ENCODE measurements at regions not wholly inside any gene's neighbourhood (a gene's known extent, or its start where the extent isn't known, plus 50 kb on each side); places are given as distances from the start of the nearest gene placed in this dataset.

DNA sequence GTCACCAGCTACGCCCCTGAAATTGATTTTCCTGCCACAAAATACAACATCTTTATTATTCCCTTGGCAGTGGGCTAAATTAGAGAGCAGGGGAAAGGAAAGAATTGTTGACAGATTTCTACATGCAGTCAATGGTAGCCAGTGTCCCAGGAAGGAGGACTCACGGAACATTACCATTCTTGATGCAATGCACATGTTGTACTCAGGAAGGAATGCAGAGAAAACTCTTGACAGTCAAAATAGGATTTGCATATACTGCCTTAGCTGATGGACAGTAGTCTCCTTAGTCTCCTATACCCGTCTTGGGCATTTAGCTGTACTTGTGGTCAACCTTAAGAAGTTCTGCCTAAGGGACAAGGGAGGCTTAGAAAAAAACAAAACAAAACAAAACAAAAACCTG, 158.0 kb upstream of the GYPA start:
- Histone ChIP-seq H3K27me3 (ENCODE audit: control insufficient read depth, insufficient read depth, low read length) (no peaks in the 10 kb centered on the region), H3K4me1 (ENCODE audit: control insufficient read depth, insufficient read depth, low read length) (no peaks in the 10 kb centered on the region), H3K27ac (ENCODE audit: low read length) (no peak overlapping the region), H3K4me3 (ENCODE audit: low read depth in 2 of 2, low read length in 2 of 2) (no peak overlapping the region), H3K9me3 (ENCODE audit: control insufficient read depth, insufficient read depth, low read depth, low read length) (no peaks in the 10 kb centered on the region), H3K36me3 (ENCODE audit: control insufficient read depth, insufficient read depth, low read length) (no peaks in the 10 kb centered on the region)
- BruUV-seq (replicated peaks), result no TSS peak
- in situ Hi-C loops (cut with HindIII; ENCODE audit: low pct_unique_long_range_greater_than_20kb, low sequenced_read_pairs), result no loop called here
- ATAC-seq (no peak), DNase-seq (ENCODE audit: low read depth, low spot score) (no peak)
- POLR2A ChIA-PET, result no interaction called here
- intact Hi-C loops (cut with micrococcal nuclease; ENCODE audit: unreplicated experiment), result no loop called here
- TF ChIP-seq, protein P1, sequence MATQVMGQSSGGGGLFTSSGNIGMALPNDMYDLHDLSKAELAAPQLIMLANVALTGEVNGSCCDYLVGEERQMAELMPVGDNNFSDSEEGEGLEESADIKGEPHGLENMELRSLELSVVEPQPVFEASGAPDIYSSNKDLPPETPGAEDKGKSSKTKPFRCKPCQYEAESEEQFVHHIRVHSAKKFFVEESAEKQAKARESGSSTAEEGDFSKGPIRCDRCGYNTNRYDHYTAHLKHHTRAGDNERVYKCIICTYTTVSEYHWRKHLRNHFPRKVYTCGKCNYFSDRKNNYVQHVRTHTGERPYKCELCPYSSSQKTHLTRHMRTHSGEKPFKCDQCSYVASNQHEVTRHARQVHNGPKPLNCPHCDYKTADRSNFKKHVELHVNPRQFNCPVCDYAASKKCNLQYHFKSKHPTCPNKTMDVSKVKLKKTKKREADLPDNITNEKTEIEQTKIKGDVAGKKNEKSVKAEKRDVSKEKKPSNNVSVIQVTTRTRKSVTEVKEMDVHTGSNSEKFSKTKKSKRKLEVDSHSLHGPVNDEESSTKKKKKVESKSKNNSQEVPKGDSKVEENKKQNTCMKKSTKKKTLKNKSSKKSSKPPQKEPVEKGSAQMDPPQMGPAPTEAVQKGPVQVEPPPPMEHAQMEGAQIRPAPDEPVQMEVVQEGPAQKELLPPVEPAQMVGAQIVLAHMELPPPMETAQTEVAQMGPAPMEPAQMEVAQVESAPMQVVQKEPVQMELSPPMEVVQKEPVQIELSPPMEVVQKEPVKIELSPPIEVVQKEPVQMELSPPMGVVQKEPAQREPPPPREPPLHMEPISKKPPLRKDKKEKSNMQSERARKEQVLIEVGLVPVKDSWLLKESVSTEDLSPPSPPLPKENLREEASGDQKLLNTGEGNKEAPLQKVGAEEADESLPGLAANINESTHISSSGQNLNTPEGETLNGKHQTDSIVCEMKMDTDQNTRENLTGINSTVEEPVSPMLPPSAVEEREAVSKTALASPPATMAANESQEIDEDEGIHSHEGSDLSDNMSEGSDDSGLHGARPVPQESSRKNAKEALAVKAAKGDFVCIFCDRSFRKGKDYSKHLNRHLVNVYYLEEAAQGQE (IDR thresholded peaks at IDR 0.05; ENCODE audit: insufficient read depth in 1 of 2, low read depth in 2 of 2, low read length in 1 of 2), result no peak
- TF ChIP-seq SIN3A (IDR thresholded peaks at IDR 0.05; ENCODE audit: borderline replicate concordance, insufficient read depth, low read depth, low read length) (no peak), POLR2AphosphoS5 (IDR thresholded peaks at IDR 0.05; ENCODE audit: low read depth, low read length) (no peak), TCF7L2 (IDR thresholded peaks at IDR 0.05; ENCODE audit: low read depth, low read length) (no peak)
- TF ChIP-seq, protein P2, sequence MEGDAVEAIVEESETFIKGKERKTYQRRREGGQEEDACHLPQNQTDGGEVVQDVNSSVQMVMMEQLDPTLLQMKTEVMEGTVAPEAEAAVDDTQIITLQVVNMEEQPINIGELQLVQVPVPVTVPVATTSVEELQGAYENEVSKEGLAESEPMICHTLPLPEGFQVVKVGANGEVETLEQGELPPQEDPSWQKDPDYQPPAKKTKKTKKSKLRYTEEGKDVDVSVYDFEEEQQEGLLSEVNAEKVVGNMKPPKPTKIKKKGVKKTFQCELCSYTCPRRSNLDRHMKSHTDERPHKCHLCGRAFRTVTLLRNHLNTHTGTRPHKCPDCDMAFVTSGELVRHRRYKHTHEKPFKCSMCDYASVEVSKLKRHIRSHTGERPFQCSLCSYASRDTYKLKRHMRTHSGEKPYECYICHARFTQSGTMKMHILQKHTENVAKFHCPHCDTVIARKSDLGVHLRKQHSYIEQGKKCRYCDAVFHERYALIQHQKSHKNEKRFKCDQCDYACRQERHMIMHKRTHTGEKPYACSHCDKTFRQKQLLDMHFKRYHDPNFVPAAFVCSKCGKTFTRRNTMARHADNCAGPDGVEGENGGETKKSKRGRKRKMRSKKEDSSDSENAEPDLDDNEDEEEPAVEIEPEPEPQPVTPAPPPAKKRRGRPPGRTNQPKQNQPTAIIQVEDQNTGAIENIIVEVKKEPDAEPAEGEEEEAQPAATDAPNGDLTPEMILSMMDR (IDR thresholded peaks at IDR 0.05), result no peak
- CTCF ChIA-PET, result no interaction called here

DNA sequence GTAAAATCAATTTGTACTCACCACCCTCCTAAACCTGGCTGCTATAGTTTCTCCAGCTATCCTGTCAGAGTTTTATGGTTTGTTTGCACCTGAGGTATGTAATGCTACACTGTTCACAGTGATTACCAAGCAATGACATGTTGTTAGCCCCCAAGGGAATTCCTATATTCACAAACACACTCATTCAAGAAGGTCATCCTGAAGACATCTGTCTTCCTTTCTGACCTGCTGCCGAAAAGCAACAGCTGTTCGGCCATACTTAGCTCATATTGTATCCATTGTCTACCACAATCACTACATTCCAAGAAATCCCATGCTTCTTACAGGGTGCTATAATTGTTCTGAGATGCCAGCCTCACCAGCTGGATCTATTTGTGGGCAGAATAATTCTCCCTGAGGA, 160.1 kb upstream of the GYPA start:
- TF ChIP-seq, protein P2 (IDR thresholded peaks at IDR 0.05), result no peak
- TF ChIP-seq POLR2AphosphoS5 (IDR thresholded peaks at IDR 0.05; ENCODE audit: low read depth, low read length), result no peak
- TF ChIP-seq SIN3A (IDR thresholded peaks at IDR 0.05; ENCODE audit: borderline replicate concordance, insufficient read depth, low read depth, low read length), result no peak
- TF ChIP-seq, protein P1 (IDR thresholded peaks at IDR 0.05; ENCODE audit: insufficient read depth in 1 of 2, low read depth in 2 of 2, low read length in 1 of 2), result no peak
- no peak for TF ChIP-seq TCF7L2 (IDR thresholded peaks at IDR 0.05; ENCODE audit: low read depth, low read length)
- Histone ChIP-seq H3K36me3 (ENCODE audit: control insufficient read depth, insufficient read depth, low read length) (no peaks in the 10 kb centered on the region), H3K4me1 (ENCODE audit: control insufficient read depth, insufficient read depth, low read length) (no peaks in the 10 kb centered on the region), H3K4me3 (ENCODE audit: low read depth in 2 of 2, low read length in 2 of 2) (no peak overlapping the region), H3K27ac (ENCODE audit: low read length) (no peak overlapping the region), H3K27me3 (ENCODE audit: control insufficient read depth, insufficient read depth, low read length) (no peaks in the 10 kb centered on the region), H3K9me3 (ENCODE audit: control insufficient read depth, insufficient read depth, low read depth, low read length) (no peaks in the 10 kb centered on the region)
- in situ Hi-C loops (cut with HindIII; ENCODE audit: low pct_unique_long_range_greater_than_20kb, low sequenced_read_pairs) (no loop called here), intact Hi-C loops (cut with micrococcal nuclease; ENCODE audit: unreplicated experiment) (no loop called here)
- CTCF ChIA-PET, result no interaction called here
- POLR2A ChIA-PET, result no interaction called here
- ATAC-seq (no peak), DNase-seq (ENCODE audit: low read depth, low spot score) (no peak)
- no TSS peak for BruUV-seq (replicated peaks)
